Renal cortical epithelial cell (primary cell): ENCODE measurements at regions not wholly inside any gene's neighbourhood (a gene's known extent, or its start where the extent isn't known, plus 50 kb on each side); places are given as distances from the start of the nearest gene placed in this dataset.
"Not testable (repeated sequence)": the region's sequence is repeated elsewhere in the genome, so short reads cannot be mapped to it uniquely, and the experiment has no call there.

ENCODE experiments used
- DNase-seq: peaks from one replicate; pipeline ENCODE4 v3.0.0-alpha.2; 2011; ENCODE audit warnings: low read depth

- no peak for DNase-seq
These were observed 489.6 kb downstream of the MN1 start for GRCh38 chr22:27311698-27312550.

GRCh38 chr22:27312565-27312964, 489.0 kb downstream of the MN1 start:
- no peak for DNase-seq

GRCh38 chr22:27312966-27313855, 488.3 kb downstream of the MN1 start:
- peak; percentile 61 for DNase-seq

GRCh38 chr22:27314276-27314807, 487.2 kb downstream of the MN1 start:
- DNase-seq: no peak

- DNase-seq: no peak
These were observed 485.7 kb downstream of the MN1 start for GRCh38 chr22:27315833-27316232.

GRCh38 chr22:27317096-27317495, 484.5 kb downstream of the MN1 start:
- peak; percentile 32 for DNase-seq

- DNase-seq: peak; percentile 97
These were observed 483.6 kb downstream of the MN1 start for GRCh38 chr22:27317971-27318428.

- peak; percentile 95 for DNase-seq
These were observed 483.0 kb downstream of the MN1 start for GRCh38 chr22:27318516-27318915.

- no peak for DNase-seq
These were observed 477.9 kb downstream of the MN1 start for GRCh38 chr22:27323661-27324060.

GRCh38 chr22:27324908-27325307, 476.6 kb downstream of the MN1 start:
- not testable (repeated sequence) for DNase-seq

- DNase-seq: no peak
These were observed 474.1 kb downstream of the MN1 start for GRCh38 chr22:27327497-27327896.

GRCh38 chr22:27327981-27328721, 473.4 kb downstream of the MN1 start:
- no peak for DNase-seq

- DNase-seq: no peak
These were observed 472.3 kb downstream of the MN1 start for GRCh38 chr22:27329131-27329850.

- DNase-seq: no peak
These were observed 471.4 kb downstream of the MN1 start for GRCh38 chr22:27329966-27330645.

- peak; percentile 73 for DNase-seq
These were observed 469.9 kb downstream of the MN1 start for GRCh38 chr22:27331526-27332281.

GRCh38 chr22:27335102-27335660, 466.4 kb downstream of the MN1 start:
- DNase-seq: no peak

GRCh38 chr22:27336151-27337090, 465.1 kb downstream of the MN1 start:
- DNase-seq: peak; percentile 37

- no peak for DNase-seq
These were observed 463.9 kb downstream of the MN1 start for GRCh38 chr22:27337676-27338075.
